Epithelial cell of esophagus (primary cell): ENCODE measurements at regions not wholly inside any gene's neighbourhood (a gene's known extent, or its start where the extent isn't known, plus 50 kb on each side); places are given as distances from the start of the nearest gene placed in this dataset.

Experiments
- DNase-seq: peaks from one replicate; pipeline ENCODE4 v3.0.0; 2010; ENCODE audit warnings: low read depth
- H3K4me3 ChIP-seq: 2 replicates; pipeline ENCODE4 v1.5.1; 2011; ENCODE audit warnings: mild to moderate bottlenecking, low read length, control low read depth
- TF ChIP-seq, protein P1 (sequence below): IDR thresholded peaks from 2 replicates; pipeline ENCODE4 v1.5.1; 2011; ENCODE audit warnings: low read depth, mild to moderate bottlenecking, low read length, control low read depth, inconsistent platforms; ENCODE audit not compliant: insufficient read depth; ENCODE audit errors: missing control alignments

DNA sequence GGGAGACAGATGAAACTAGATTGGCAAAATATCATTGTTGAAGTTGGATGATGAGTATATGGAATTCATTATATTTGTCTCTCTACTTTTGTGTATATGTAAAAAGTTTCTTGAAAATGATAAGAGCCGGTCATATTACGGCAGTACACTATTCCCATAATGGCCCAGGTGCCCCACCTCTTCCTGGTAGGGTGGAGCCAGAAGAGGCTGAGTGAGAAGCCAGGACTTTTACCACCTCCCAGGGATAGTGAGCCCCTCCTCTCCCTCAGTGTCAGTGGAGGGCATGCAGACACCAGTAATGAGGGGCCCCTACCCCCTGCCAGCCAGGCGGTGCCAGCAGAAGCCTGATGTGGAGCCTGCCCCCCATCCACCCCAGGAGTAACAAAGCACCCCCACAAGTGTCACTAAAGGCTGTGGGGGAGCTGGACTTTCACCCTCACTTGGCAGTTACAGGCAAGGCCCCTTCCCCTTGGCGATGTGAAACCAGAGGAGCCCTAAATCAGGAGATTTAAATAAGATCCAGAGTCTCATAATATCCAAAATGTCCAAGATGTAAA is 198.9 kb upstream of the RBBP8 start:
- TF ChIP-seq, protein P1, sequence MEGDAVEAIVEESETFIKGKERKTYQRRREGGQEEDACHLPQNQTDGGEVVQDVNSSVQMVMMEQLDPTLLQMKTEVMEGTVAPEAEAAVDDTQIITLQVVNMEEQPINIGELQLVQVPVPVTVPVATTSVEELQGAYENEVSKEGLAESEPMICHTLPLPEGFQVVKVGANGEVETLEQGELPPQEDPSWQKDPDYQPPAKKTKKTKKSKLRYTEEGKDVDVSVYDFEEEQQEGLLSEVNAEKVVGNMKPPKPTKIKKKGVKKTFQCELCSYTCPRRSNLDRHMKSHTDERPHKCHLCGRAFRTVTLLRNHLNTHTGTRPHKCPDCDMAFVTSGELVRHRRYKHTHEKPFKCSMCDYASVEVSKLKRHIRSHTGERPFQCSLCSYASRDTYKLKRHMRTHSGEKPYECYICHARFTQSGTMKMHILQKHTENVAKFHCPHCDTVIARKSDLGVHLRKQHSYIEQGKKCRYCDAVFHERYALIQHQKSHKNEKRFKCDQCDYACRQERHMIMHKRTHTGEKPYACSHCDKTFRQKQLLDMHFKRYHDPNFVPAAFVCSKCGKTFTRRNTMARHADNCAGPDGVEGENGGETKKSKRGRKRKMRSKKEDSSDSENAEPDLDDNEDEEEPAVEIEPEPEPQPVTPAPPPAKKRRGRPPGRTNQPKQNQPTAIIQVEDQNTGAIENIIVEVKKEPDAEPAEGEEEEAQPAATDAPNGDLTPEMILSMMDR, result no peak
- H3K4me3 ChIP-seq, result no peak overlapping the region
- no peak for DNase-seq

DNA sequence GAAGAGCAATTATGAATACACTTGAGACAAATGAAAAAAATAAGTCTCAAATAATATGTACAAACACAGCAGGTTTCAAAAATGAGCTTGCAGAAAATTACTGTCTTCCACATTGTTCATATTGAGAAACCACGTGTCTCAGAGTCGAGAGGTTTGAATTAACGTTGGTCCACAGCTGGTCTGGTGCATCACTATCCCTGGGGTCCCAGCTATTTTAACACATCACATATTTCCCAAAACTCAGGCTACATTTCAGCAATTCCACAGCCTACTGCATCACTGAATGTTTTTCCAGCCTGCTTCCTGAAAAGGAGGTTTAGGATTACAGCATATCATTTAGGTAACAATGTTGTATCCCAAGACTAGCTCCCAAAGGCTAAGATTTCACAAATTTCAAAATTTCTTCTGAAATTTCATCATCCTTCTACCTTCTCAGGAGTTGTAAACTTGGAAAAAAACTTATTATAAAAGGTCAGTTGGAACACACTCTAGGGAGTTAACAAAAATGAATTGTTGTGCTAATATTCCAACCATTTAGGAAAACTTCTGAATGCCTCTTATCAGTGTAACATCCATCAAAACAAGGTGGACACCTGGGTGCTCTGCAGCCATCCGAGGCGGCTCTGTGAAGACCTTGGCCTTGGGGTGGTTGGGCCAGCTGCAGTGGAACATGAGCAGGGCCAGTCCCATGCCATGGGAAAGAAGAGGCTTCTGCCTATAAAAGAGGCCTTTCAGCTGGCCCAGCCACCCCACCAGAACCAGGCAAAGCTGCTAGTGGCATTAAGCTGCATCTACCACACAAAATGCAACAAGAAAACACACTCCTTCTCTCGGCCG is 198.1 kb upstream of the RBBP8 start:
- H3K4me3 ChIP-seq, result no peak overlapping the region
- TF ChIP-seq, protein P1, result no peak
- no peak for DNase-seq

DNA sequence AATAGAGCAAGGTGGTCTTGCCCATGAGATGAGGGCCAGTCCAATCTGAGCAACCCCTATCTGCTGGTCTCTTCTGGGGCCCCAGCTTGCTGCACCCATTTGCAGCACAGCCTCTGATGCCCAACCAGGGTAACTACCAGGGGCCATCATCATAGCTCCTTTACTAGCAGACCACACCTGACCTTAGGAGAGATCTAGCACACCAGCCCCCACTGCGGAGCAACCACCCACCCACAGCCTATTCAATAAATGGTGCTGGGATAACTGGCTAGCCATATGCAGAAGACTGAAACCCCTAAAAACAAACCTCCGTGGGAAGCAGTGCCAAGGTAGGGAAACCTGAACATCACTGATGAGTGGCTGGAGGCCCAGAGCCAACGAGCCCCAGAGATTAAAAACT is 196.1 kb upstream of the RBBP8 start:
- no peak for DNase-seq
- H3K4me3 ChIP-seq, result no peak overlapping the region
- TF ChIP-seq, protein P1, result no peak

DNA sequence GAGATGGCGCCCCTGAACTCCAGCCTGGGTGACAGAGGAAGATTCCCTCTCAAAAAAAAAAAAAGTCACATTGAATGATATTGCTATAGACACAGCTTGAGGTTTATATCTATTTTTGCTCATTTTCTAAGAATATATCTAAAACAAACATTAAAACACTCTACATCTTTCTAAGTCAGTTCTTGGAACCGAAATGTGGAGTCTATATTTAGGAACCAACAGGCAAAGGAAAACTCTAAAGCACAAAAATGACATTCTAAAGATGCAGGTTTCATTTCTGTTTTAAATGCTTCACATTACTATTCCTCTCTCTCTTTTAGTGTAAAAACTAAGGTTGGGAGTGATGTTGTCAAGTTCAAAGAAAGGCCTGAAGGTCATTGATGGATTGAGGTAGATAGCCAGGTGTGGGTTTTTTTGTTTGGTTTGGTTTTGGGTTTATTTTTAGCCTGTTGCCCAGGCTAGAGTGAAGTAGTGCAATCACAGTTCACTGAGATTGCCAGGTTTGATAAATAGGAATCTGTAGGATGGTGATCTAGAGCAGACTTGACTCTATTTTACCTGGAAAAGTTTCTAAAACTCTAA is 194.0 kb upstream of the RBBP8 start:
- TF ChIP-seq, protein P1, result no peak
- no peak overlapping the region for H3K4me3 ChIP-seq

DNA sequence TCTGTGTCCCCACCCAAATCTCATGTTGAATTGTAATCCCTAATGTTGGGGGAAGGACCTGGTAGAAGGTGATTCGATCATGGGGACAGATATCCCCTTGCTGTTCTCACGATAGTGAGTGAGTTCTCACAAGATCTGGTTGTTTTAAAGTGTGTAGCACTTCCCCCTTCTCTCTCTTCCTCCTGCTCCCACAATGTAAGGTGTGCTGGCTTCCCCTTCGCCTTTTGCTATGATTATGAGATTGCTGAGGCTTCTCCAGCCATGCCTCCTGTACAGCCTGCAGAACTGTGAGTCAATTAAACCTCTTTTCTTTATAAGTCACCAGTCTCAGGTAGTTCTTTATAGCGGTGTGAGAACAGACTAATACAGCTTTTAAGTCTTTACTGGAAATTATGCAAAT is 193.3 kb upstream of the RBBP8 start:
- no peak for DNase-seq
- no peak overlapping the region for H3K4me3 ChIP-seq
- TF ChIP-seq, protein P1, result no peak

More for the DNA sequence above, 194.0 kb upstream of the RBBP8 start:
- no peak for DNase-seq

DNA sequence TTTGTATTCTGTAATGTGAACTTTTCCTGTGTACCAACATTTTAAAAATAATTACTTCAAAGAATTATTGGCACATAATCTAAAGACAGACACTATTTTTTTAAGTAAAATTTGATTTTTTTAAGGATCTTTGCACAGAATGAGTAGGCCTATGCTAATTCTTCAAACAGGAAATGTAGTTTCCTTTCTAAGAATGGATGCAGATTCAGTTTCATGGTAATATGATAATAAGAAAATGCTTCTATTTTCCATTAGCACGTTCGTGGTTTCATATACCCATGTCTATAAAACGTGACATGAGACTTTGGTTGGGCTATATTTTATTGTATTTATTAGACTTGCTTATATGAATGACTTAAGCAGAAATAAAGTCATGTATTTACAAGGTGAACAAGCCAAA is 191.8 kb upstream of the RBBP8 start:
- H3K4me3 ChIP-seq, result no peak overlapping the region
- TF ChIP-seq, protein P1, result no peak
- DNase-seq, result no peak
